HEK293 (cell line): ENCODE measurements at regions not wholly inside any gene's neighbourhood (a gene's known extent, or its start where the extent isn't known, plus 50 kb on each side); places are given as distances from the start of the nearest gene placed in this dataset.

Experiments
- CTCF ChIP-seq: fragments of 450-650 bp; formaldehyde crosslinking; IDR thresholded peaks from 2 replicates; pipeline ENCODE4 v1.5.1; 2016; ENCODE audit warnings: missing biosample characterization, missing genetic modification characterization
- YY1 ChIP-seq: fragments of 450-650 bp; formaldehyde crosslinking; IDR thresholded peaks from 2 replicates; pipeline ENCODE4 v1.5.1; 2018; ENCODE audit warnings: missing biosample characterization, missing genetic modification characterization
- ZNF112 ChIP-seq: fragments of 450-650 bp; formaldehyde crosslinking; IDR thresholded peaks from 2 replicates; pipeline ENCODE4 v1.5.0; 2017; ENCODE audit warnings: missing biosample characterization, missing genetic modification characterization
- ZNF184 ChIP-seq: fragments of 450-650 bp; IDR thresholded peaks from 2 replicates; pipeline ENCODE4 v1.5.1; 2018; ENCODE audit warnings: missing biosample characterization, mild to moderate bottlenecking, missing genetic modification characterization
- ZNF266 ChIP-seq: fragments of 450-650 bp; formaldehyde crosslinking; IDR thresholded peaks from 2 replicates; pipeline ENCODE4 v1.5.1; 2016; ENCODE audit warnings: missing biosample characterization, missing genetic modification characterization, low read depth
- ZNF292 ChIP-seq: fragments of 450-650 bp; formaldehyde crosslinking; IDR thresholded peaks from 2 replicates; pipeline ENCODE4 v1.5.1; 2016; ENCODE audit warnings: low read depth, missing biosample characterization, missing genetic modification characterization, borderline replicate concordance
- ZNF335 ChIP-seq: fragments of 450-650 bp; formaldehyde crosslinking; conservative IDR thresholded peaks from 2 replicates; pipeline ENCODE4 v1.5.1; 2016; ENCODE audit warnings: missing biosample characterization, missing genetic modification characterization
- ZNF747 ChIP-seq: fragments of 450-650 bp; formaldehyde crosslinking; IDR thresholded peaks from 2 replicates; pipeline ENCODE4 v1.5.1; 2016; ENCODE audit warnings: missing biosample characterization, missing genetic modification characterization

- no peak for TF ChIP-seq ZNF266 (tag by site-specific recombination)
- TF ChIP-seq ZNF292, result no peak
- no peak for TF ChIP-seq ZNF747 (tag by site-specific recombination)
- TF ChIP-seq ZNF335, result no peak
- TF ChIP-seq CTCF (tag by site-specific recombination), result no peak
- TF ChIP-seq ZNF184 (tag by site-specific recombination), result no peak
- no peak for TF ChIP-seq YY1 (tag by site-specific recombination)
- TF ChIP-seq ZNF112 (tag by site-specific recombination), result no peak
These were observed 208.6 kb downstream of the BTG1 start for GRCh38 chr12:91937009-91937408.
